H1 (cell line): ENCODE measurements at regions not wholly inside any gene's neighbourhood (a gene's known extent, or its start where the extent isn't known, plus 50 kb on each side); places are given as distances from the start of the nearest gene placed in this dataset.
"Not testable (repeated sequence)": the region's sequence is repeated elsewhere in the genome, so short reads cannot be mapped to it uniquely, and the experiment has no call there.

ENCODE experiments used
- CTCF ChIA-PET: fragments of 300-600 bp; sonication (Branson Sonifier 250); formaldehyde crosslinking; loops from one replicate; lab custom pipeline; 2021; ENCODE audit not compliant: partially characterized antibody; lab: Charles Lee
- POLR2A ChIA-PET: fragments of 300-600 bp; sonication (Branson Sonifier 250); formaldehyde crosslinking; loops from one replicate; lab custom pipeline; 2021; ENCODE audit warnings: inconsistent platforms; ENCODE audit not compliant: partially characterized antibody; lab: Charles Lee
- DNase-seq, 2 experiments: peaks; one replicate each; pipeline versions ENCODE4 v3.0.0 to v3.0.0-alpha.2; 2010 to 2022; ENCODE audit warnings: low spot score in 2 of 2, low read depth in 1 of 2, mixed read lengths in 1 of 2
- FAIRE-seq: peaks from 2 replicates; lab custom pipeline; 2011; peaks lifted over from hg19 to GRCh38; lab: Jason Lieb, UNC
- H2AFZ ChIP-seq: 2 replicates; pipeline ENCODE4 v1.8.1; 2012; ENCODE audit warnings: low read length, inconsistent platforms
- H2AK5ac ChIP-seq: 2 replicates; pipeline ENCODE4 v1.6.1; 2013; ENCODE audit warnings: low read depth, low read length
- H2BK120ac ChIP-seq: replicated peaks from 2 replicates; pipeline ENCODE3; 2013; ENCODE audit warnings: low read depth, low read length, inconsistent platforms
- H2BK12ac ChIP-seq: 2 replicates; pipeline ENCODE4 v1.6.1; 2013; ENCODE audit warnings: low read depth, low read length
- H2BK15ac ChIP-seq: 2 replicates; pipeline ENCODE4 v1.6.1; 2013; ENCODE audit warnings: low read length
- H2BK20ac ChIP-seq: 2 replicates; pipeline ENCODE4 v1.6.1; 2013; ENCODE audit warnings: low read length
- H2BK5ac ChIP-seq: 2 replicates; pipeline ENCODE4 v1.6.1; 2013; ENCODE audit warnings: low read depth, low read length
- H3K14ac ChIP-seq: 2 replicates; pipeline ENCODE4 v1.6.1; 2013; ENCODE audit warnings: inconsistent platforms; ENCODE audit not compliant: insufficient read length
- H3K18ac ChIP-seq: 2 replicates; pipeline ENCODE4 v1.6.1; 2013; ENCODE audit warnings: low read length; ENCODE audit errors: extremely low read depth
- H3K23ac ChIP-seq: 2 replicates; pipeline ENCODE4 v1.6.1; 2013; ENCODE audit warnings: inconsistent platforms; ENCODE audit not compliant: insufficient read length
- H3K23me2 ChIP-seq: 2 replicates; pipeline ENCODE4 v1.6.1; 2013; ENCODE audit warnings: low read depth, low read length
- H3K27ac ChIP-seq: 2 replicates; pipeline ENCODE4 v1.6.1; 2011; ENCODE audit warnings: low read depth, low read length, inconsistent platforms
- H3K27me3 ChIP-seq, 4 experiments: replicated peaks in 1 of 4; 1 replicate in 1 of 4; 2 replicates in 3 of 4; pipeline versions ENCODE4 v1.6.1 to v1.8.1; 2011 to 2013; ENCODE audit warnings: low read length in 3 of 4, mild to moderate bottlenecking in 3 of 4, inconsistent platforms in 2 of 4, mixed read lengths in 2 of 4, moderate library complexity in 1 of 4; ENCODE audit not compliant: control insufficient read depth in 3 of 4, insufficient read depth in 3 of 4; ENCODE audit errors: extremely low read depth in 1 of 4
- H3K36me3 ChIP-seq, 4 experiments: 2 replicates each; pipeline versions ENCODE4 v1.6.1 to v1.8.1; 2011 to 2013; ENCODE audit warnings: mild to moderate bottlenecking in 4 of 4, low read length in 3 of 4, moderate library complexity in 2 of 4, control low read depth in 1 of 4, inconsistent platforms in 1 of 4; ENCODE audit not compliant: insufficient read depth in 4 of 4, control insufficient read depth in 2 of 4
- H3K4ac ChIP-seq: replicated peaks from 2 replicates; pipeline ENCODE3; 2013; ENCODE audit warnings: low read length, low read depth, mixed read lengths, inconsistent platforms; ENCODE audit not compliant: insufficient read length
- H3K4me1 ChIP-seq, 4 experiments: replicated peaks in 1 of 4; 1 replicate in 1 of 4; 2 replicates in 3 of 4; pipeline versions ENCODE4 v1.6.1 to v1.8.1; 2011 to 2013; ENCODE audit warnings: low read length in 3 of 4, inconsistent platforms in 2 of 4, mixed read lengths in 1 of 4; ENCODE audit not compliant: insufficient read depth in 4 of 4, control insufficient read depth in 3 of 4
- H3K4me2 ChIP-seq, 2 experiments: 2 replicates each; pipeline versions ENCODE4 v1.6.1 to v1.8.1; 2011 to 2013; ENCODE audit warnings: low read depth in 2 of 2, low read length in 2 of 2, control low read depth in 1 of 2, inconsistent platforms in 1 of 2, mild to moderate bottlenecking in 1 of 2; ENCODE audit not compliant: insufficient read depth in 1 of 2
- H3K4me3 ChIP-seq, 4 experiments: fragments of 200-600, 300-600 bp in 1 of 4; sonication (generic), shearing (Covaris generic), sonication (Bioruptor Twin) in 1 of 4; 2 replicates each; pipeline versions ENCODE4 v1.5.1 to v1.8.1; 2011 to 2016; ENCODE audit warnings: low read length in 4 of 4, low read depth in 3 of 4, control low read depth in 2 of 4, inconsistent platforms in 2 of 4, mild to moderate bottlenecking in 2 of 4, mixed read lengths in 1 of 4, moderate library complexity in 1 of 4; ENCODE audit not compliant: insufficient read depth in 2 of 4; ENCODE audit errors: extremely low read depth in 1 of 4
- H3K56ac ChIP-seq: replicated peaks from 2 replicates; pipeline ENCODE3; 2013; ENCODE audit warnings: low read depth, mild to moderate bottlenecking, mixed read lengths, low read length, inconsistent platforms; ENCODE audit not compliant: insufficient read length
- H3K79me1 ChIP-seq: 2 replicates; pipeline ENCODE4 v1.6.1; 2013; ENCODE audit warnings: low read depth, low read length, control low read depth
- H3K79me2 ChIP-seq, 2 experiments: 2 replicates each; pipeline versions ENCODE4 v1.6.1 to v1.8.1; 2012 to 2013; ENCODE audit warnings: low read length in 2 of 2, mild to moderate bottlenecking in 2 of 2, inconsistent platforms in 1 of 2; ENCODE audit not compliant: insufficient read depth in 2 of 2, control insufficient read depth in 1 of 2
- H3K9ac ChIP-seq, 4 experiments: replicated peaks in 1 of 4; 1 replicate in 1 of 4; 2 replicates in 3 of 4; pipeline versions ENCODE4 v1.6.1 to v1.8.1; 2011 to 2013; ENCODE audit warnings: low read depth in 3 of 4, low read length in 3 of 4, control low read depth in 2 of 4, mild to moderate bottlenecking in 2 of 4, moderate library complexity in 2 of 4, inconsistent platforms in 1 of 4; ENCODE audit errors: extremely low read depth in 1 of 4
- H3K9me3 ChIP-seq, 2 experiments: 2 replicates each; pipeline versions ENCODE4 v1.6.1 to v1.8.1; 2012 to 2013; ENCODE audit warnings: mild to moderate bottlenecking in 2 of 2, moderate library complexity in 2 of 2, control low read depth in 1 of 2, inconsistent platforms in 1 of 2, low read depth in 1 of 2, low read length in 1 of 2, mixed read lengths in 1 of 2; ENCODE audit not compliant: insufficient read depth in 2 of 2
- H4K20me1 ChIP-seq, 2 experiments: replicated peaks in 1 of 2; 2 replicates each; pipeline versions ENCODE3 to v1.8.1; 2011 to 2013; ENCODE audit warnings: inconsistent platforms in 2 of 2, low read length in 2 of 2, mild to moderate bottlenecking in 1 of 2; ENCODE audit not compliant: insufficient read depth in 2 of 2, control insufficient read depth in 1 of 2
- H4K5ac ChIP-seq: 2 replicates; pipeline ENCODE4 v1.6.1; 2013; ENCODE audit warnings: low read length, low read depth, mixed read lengths, inconsistent platforms; ENCODE audit not compliant: insufficient read length
- H4K8ac ChIP-seq: 2 replicates; pipeline ENCODE4 v1.8.0; 2013; ENCODE audit warnings: mild to moderate bottlenecking, moderate library complexity, low read length, inconsistent platforms; ENCODE audit not compliant: insufficient read depth; ENCODE audit errors: extremely low read depth
- H4K91ac ChIP-seq: replicated peaks from 2 replicates; pipeline ENCODE3; 2013; ENCODE audit warnings: low read length, mixed read lengths, inconsistent platforms; ENCODE audit not compliant: insufficient read length
- MAFK ChIP-seq: IDR thresholded peaks from 2 replicates; pipeline ENCODE4 v1.6.1; 2012; ENCODE audit warnings: low read depth, mild to moderate bottlenecking, improper control_type of control experiment, low read length
- WGBS, 2 experiments: shearing (Covaris generic) in 1 of 2; methylation state at CpG; one replicate each; pipeline versions ENCODE4 v1.1.6 to v1.1.7; 2013 to 2015; ENCODE audit warnings: low lambda C conversion rate in 2 of 2, mixed read lengths in 2 of 2, inconsistent platforms in 1 of 2, low coverage in 1 of 2, missing lambda C conversion rate in 1 of 2; ENCODE audit not compliant: insufficient replicate concordance in 2 of 2, insufficient coverage in 1 of 2, insufficient read length in 1 of 2; ENCODE audit errors: extremely low coverage in 1 of 2, missing lambda C conversion rate in 1 of 2; 5-methylcytosine and 5-hydroxymethylcytosine counted together

- H2BK20ac ChIP-seq, H3K4ac ChIP-seq, CTCF ChIA-PET, H2BK15ac ChIP-seq, H3K4me1 ChIP-seq, POLR2A ChIA-PET, H4K5ac ChIP-seq, H2AFZ ChIP-seq, H3K79me1 ChIP-seq, DNase-seq, FAIRE-seq, H3K27ac ChIP-seq, H4K91ac ChIP-seq, H3K4me3 ChIP-seq, H3K56ac ChIP-seq, H3K79me2 ChIP-seq, H3K23ac ChIP-seq, H4K8ac ChIP-seq, H3K23me2 ChIP-seq, H3K4me2 ChIP-seq, H2AK5ac ChIP-seq, H3K9ac ChIP-seq, H3K27me3 ChIP-seq, H4K20me1 ChIP-seq, H3K14ac ChIP-seq, H3K36me3 ChIP-seq, H2BK12ac ChIP-seq, H3K9me3 ChIP-seq, H2BK5ac ChIP-seq, H2BK120ac ChIP-seq, H3K18ac ChIP-seq: not testable (repeated sequence)
- 93% methylated on average over 2 of the region's 2 CpGs; no CpG with 5 or more reads in 1 of the 2 experiments for WGBS, 2 experiments
- peak; percentile 30; the same call in 1 of the 2 replicates for TF ChIP-seq MAFK
Measured at GRCh38 chr11:96751807-96752206, 362.0 kb downstream of the JRKL start.
